Heart right ventricle (tissue), 16 donors: ENCODE measurements at regions not wholly inside any gene's neighbourhood (a gene's known extent, or its start where the extent isn't known, plus 50 kb on each side); places are given as distances from the start of the nearest gene placed in this dataset.
A peak's percentile ranks its signal among the peaks of the same experiment; 100 is the strongest.

Experiments
- ATAC-seq, 8 donors: fragments of 200-7000 bp; cut with Tn5 transposase; one replicate each; pipeline ENCODE4 v1.9.1; 2020; ENCODE audit warnings: mild to moderate bottlenecking in 8 of 8, moderate library complexity in 8 of 8, moderate number of reproducible peaks in 1 of 8
- DNase-seq, 2 donors: peaks; one replicate each; pipeline ENCODE4 v3.0.0-alpha.2; 2020
- H3K27ac ChIP-seq, 10 donors: fragments of 200-600 bp; sonication (generic) in 2 of 10; one replicate each; pipeline versions ENCODE4 v1.5.0 to v1.8.0; 2020 to 2022; ENCODE audit warnings: mild to moderate bottlenecking in 3 of 10
- H3K27me3 ChIP-seq, 7 donors: fragments of 200-600 bp; one replicate each; pipeline ENCODE4 v1.8.0; 2021 to 2022; ENCODE audit warnings: mild to moderate bottlenecking in 2 of 7
- H3K36me3 ChIP-seq, 9 donors: fragments of 200-600 bp; sonication (generic) in 1 of 9; one replicate each; pipeline versions ENCODE4 v1.5.0 to v1.8.0; 2020 to 2022; ENCODE audit warnings: mild to moderate bottlenecking in 2 of 9
- H3K4me1 ChIP-seq, 9 donors: fragments of 200-600 bp; sonication (generic) in 1 of 9; one replicate each; pipeline versions ENCODE4 v1.5.0 to v1.8.0; 2020 to 2022; ENCODE audit warnings: mild to moderate bottlenecking in 4 of 9
- H3K4me3 ChIP-seq, 10 donors: fragments of 200-600 bp; sonication (generic) in 2 of 10; one replicate each; pipeline versions ENCODE4 v1.5.0 to v1.8.0; 2020 to 2022; ENCODE audit warnings: mild to moderate bottlenecking in 7 of 10, moderate library complexity in 2 of 10
- H3K9me3 ChIP-seq, 11 donors: fragments of 200-600 bp in 10 of 11; sonication (generic) in 2 of 11; one replicate each; pipeline versions ENCODE4 v1.5.0 to v1.8.0; 2013 to 2022; ENCODE audit warnings: mild to moderate bottlenecking in 2 of 11, control low read depth in 1 of 11, moderate library complexity in 1 of 11
- WGBS, 2 donors: extraction: QIAGEN DNeasy Blood & Tissue Kit; methylation state at CpG; one replicate each; pipeline ENCODE4 v1.1.7; 2013; ENCODE audit warnings: inconsistent platforms in 1 of 2; 5-methylcytosine and 5-hydroxymethylcytosine counted together
- intact Hi-C, 10 donors: fragments of 100-400 bp; cut with DNase I; formaldehyde crosslinking; loops; one replicate each; pipeline versions ENCODE4 v1.11.1 to v1.14.2; 2022
- TF ChIP-seq, protein P1 (sequence below), 9 donors: fragments of 200-600 bp; sonication (generic) in 2 of 9; IDR thresholded peaks; one replicate each; pipeline versions ENCODE4 v1.5.0 to v1.8.0; 2021 to 2022; ENCODE audit warnings: antibody characterized with exemption in 9 of 9, mild to moderate bottlenecking in 5 of 9, moderate library complexity in 1 of 9
- donor health status: Arrhythmogenic right ventricular cardiomyopathy.
- donor health status: ischemic (EF 13 %, LVEDD 7.1; RV severe dilation, severe dysfunction).
- donor health status: healthy with polysubstance abuse.
- donor health status: DM: no; HTN: yes; CAD: no.
- donor health status: DM: no; HTN: no; CAD: no.
- donor health status: ischemic (EF 25% LVEDD 6.9; RV normal size, moderate dysfunction).
- donor health status: ischemic (EF 25% LVEDD 5.7; RV mildly dilated, moderate dysfunction).
- donor health status: healthy.
- donor health status: DM: yes; HTN: yes; CAD: no.
- donor health status: Ischemic cardiomyopathy.
- donor health status: ischemic (EF 35%, LVEDD 5.7; RV mildly dilated, moderate dysfunction).
- donor health status: nonischemic (EF 11% LVEDD 7.7; RV severe dilation, severe dysfunction).
- donor health status: DM: yes; HTN: yes; CAD: no.
- donor health status: PGD.
- donor health status: ischemic (EF 29% LVEDD 5.4; RV normal size, mild dysfunction).
- donor health status: nonischemic (EF 23%, LVEDD 6.1; RV moderate dilation, normal function).

DNA sequence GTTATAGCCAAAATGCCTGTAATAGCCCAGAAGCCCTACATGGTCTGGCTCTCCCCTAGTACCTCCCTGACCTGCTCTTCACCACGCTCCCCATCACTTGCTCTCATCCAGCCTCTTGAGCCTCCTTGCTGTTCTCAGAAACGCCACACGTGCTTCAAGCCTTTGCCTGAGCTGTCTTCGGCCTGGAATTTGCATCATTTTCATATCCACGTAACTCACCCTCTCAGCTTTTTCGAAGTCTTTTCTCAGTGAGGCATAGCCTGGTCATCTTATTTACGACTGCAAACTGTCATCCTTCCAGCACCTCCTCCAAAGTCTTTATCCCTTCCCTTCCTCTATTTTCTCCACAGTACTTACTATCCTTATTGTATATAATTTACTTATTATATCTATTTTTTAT is 151.0 kb upstream of the AHR start:
- peaks cover 0 to 35% (median 5%) of the 10 kb centered on the region in 9 donors for H3K4me1 ChIP-seq
- H3K9me3 ChIP-seq, result no peaks in the 10 kb centered on the region
- no peaks in the 10 kb centered on the region for H3K36me3 ChIP-seq
- DNase-seq, result no peak
- no peak for ATAC-seq
- no peak overlapping the region for H3K27ac ChIP-seq
- H3K27me3 ChIP-seq, result no peaks in the 10 kb centered on the region
- H3K4me3 ChIP-seq, result no peak overlapping the region
- TF ChIP-seq, protein P1, sequence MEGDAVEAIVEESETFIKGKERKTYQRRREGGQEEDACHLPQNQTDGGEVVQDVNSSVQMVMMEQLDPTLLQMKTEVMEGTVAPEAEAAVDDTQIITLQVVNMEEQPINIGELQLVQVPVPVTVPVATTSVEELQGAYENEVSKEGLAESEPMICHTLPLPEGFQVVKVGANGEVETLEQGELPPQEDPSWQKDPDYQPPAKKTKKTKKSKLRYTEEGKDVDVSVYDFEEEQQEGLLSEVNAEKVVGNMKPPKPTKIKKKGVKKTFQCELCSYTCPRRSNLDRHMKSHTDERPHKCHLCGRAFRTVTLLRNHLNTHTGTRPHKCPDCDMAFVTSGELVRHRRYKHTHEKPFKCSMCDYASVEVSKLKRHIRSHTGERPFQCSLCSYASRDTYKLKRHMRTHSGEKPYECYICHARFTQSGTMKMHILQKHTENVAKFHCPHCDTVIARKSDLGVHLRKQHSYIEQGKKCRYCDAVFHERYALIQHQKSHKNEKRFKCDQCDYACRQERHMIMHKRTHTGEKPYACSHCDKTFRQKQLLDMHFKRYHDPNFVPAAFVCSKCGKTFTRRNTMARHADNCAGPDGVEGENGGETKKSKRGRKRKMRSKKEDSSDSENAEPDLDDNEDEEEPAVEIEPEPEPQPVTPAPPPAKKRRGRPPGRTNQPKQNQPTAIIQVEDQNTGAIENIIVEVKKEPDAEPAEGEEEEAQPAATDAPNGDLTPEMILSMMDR (IDR thresholded peaks at IDR 0.05), result no peak
- WGBS, 2 donors, result 71 to 88% methylated on average over 7 of the region's 7 CpGs
- intact Hi-C loops, result no loop called here

DNA sequence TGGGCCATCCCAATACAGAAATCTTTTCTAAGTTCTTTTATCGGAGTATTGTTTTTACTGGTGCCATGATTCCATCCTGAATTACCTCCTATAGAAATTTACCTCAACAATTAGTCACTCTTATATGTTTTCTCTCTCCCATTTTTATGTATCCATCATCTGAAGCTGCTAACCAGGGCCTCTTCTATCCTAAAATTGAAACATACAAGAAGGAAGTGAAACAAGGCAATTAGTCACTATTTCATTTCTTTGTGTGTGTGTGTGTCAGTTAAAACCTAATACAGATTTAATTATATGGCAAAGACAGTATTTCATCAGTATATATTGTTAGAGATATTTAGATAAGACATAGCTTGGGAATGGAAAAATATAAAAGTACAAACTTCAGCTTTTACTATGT is 148.4 kb upstream of the AHR start:
- H3K27ac ChIP-seq, result no peak overlapping the region
- H3K4me3 ChIP-seq, result no peak overlapping the region
- peaks cover 0 to 19% (median 0%) of the 10 kb centered on the region in 9 donors for H3K4me1 ChIP-seq
- no peaks in the 10 kb centered on the region for H3K9me3 ChIP-seq
- no peak for ATAC-seq
- 93 to 94% methylated on average over 1 of the region's 1 CpG for WGBS, 2 donors
- no peak for DNase-seq
- no peaks in the 10 kb centered on the region for H3K36me3 ChIP-seq
- H3K27me3 ChIP-seq, result no peaks in the 10 kb centered on the region
- TF ChIP-seq, protein P1 (IDR thresholded peaks at IDR 0.05), result no peak
- intact Hi-C loops, result no loop called here

DNA sequence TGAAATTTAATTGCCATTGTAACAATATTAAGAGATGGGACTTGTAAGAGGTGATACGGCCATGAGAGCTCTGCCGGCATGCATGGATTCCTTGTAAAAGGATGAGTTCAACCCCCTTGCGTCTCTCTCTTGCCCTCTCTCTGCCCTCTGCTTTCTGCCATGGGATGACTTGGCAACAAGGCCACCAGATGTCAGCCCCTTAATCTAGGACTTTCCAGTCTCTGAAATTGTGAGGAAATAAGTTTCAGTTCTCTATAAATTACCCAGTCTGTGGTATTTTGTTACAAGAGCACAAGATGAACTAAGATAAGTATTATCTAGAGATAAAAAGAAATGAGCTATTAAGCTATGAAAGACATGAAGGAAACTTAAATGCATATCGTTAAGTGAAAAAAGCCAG is 145.7 kb upstream of the AHR start:
- 87 to 89% methylated on average over 4 of the region's 4 CpGs for WGBS, 2 donors
- intact Hi-C loops, result no loop called here
- Histone ChIP-seq H3K4me1 (peaks cover 0 to 17% (median 0%) of the 10 kb centered on the region in 9 donors), H3K36me3 (no peaks in the 10 kb centered on the region), H3K4me3 (no peak overlapping the region), H3K27ac (peak overlapping the region in 1 of 10 donors; percentile 36), H3K9me3 (no peaks in the 10 kb centered on the region), H3K27me3 (no peaks in the 10 kb centered on the region)
- TF ChIP-seq, protein P1 (IDR thresholded peaks at IDR 0.05), result no peak
- no peak for DNase-seq
- ATAC-seq, result peak in 3 of 8 donors; percentile 39 to 54 (median 51)

DNA sequence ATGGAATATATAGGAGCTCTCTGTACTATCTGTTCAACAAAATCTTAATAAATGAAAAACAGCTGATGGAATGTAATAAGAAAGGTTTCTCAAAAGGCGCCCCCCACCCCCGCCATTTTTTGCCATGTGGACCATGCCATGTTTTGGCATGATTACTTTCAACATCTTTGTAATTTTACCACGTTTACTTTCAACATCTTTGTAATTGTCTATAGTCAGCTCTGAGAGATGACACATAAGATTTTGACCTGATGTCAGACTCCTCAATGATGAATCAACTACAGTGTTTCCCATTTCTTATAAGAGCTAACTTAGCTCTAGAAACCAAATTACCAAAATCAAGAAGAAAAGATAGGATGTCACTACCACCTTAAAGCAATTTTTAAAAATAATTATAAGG is 144.9 kb upstream of the AHR start:
- intact Hi-C loops, result no loop called here
- Histone ChIP-seq H3K27me3 (no peaks in the 10 kb centered on the region), H3K27ac (peak overlapping the region in 1 of 10 donors; percentile 36), H3K36me3 (no peaks in the 10 kb centered on the region), H3K4me3 (no peak overlapping the region), H3K9me3 (no peaks in the 10 kb centered on the region), H3K4me1 (peaks cover 0 to 17% (median 0%) of the 10 kb centered on the region in 9 donors)
- TF ChIP-seq, protein P1 (IDR thresholded peaks at IDR 0.05), result no peak
- 85 to 88% methylated on average over 3 of the region's 3 CpGs for WGBS, 2 donors
- no peak for ATAC-seq
- DNase-seq, result no peak
